ENCODE measurements at regions not wholly inside any gene's neighbourhood (a gene's known extent, or its start where the extent isn't known, plus 50 kb on each side); places are given as distances from the start of the nearest gene placed in this dataset.

GRCh38 chr14:39876916-39877315 is 444.7 kb upstream of the FBXO33 start:
- TF ChIP-seq, protein P1, sequence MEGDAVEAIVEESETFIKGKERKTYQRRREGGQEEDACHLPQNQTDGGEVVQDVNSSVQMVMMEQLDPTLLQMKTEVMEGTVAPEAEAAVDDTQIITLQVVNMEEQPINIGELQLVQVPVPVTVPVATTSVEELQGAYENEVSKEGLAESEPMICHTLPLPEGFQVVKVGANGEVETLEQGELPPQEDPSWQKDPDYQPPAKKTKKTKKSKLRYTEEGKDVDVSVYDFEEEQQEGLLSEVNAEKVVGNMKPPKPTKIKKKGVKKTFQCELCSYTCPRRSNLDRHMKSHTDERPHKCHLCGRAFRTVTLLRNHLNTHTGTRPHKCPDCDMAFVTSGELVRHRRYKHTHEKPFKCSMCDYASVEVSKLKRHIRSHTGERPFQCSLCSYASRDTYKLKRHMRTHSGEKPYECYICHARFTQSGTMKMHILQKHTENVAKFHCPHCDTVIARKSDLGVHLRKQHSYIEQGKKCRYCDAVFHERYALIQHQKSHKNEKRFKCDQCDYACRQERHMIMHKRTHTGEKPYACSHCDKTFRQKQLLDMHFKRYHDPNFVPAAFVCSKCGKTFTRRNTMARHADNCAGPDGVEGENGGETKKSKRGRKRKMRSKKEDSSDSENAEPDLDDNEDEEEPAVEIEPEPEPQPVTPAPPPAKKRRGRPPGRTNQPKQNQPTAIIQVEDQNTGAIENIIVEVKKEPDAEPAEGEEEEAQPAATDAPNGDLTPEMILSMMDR (IDR thresholded peaks at IDR 0.05 in 2 of 3, conservative IDR thresholded peaks at IDR 0.05 in 1 of 3; ENCODE audit: borderline replicate concordance in 1 of 3, insufficient read depth in 1 of 3, low read depth in 2 of 3, low read length in 2 of 3): no peak
- TF ChIP-seq POLR2A (IDR thresholded peaks at IDR 0.05; ENCODE audit: borderline replicate concordance, extremely low read depth, insufficient read depth, insufficient read length) (no peak), SRF (IDR thresholded peaks at IDR 0.05; ENCODE audit: low read depth) (no peak), POLR2AphosphoS5 (IDR thresholded peaks at IDR 0.05; ENCODE audit: low read depth, low read length) (no peak), JUND (IDR thresholded peaks at IDR 0.05) (no peak), EZH2 (IDR thresholded peaks at IDR 0.05) (no peak), ZFX (IDR thresholded peaks at IDR 0.05) (no peak), CEBPB (IDR thresholded peaks at IDR 0.05; ENCODE audit: low read depth) (no peak), RAD21 (IDR thresholded peaks at IDR 0.05; ENCODE audit: low read depth) (no peak), YY1 (IDR thresholded peaks at IDR 0.05; ENCODE audit: extremely low read depth, insufficient replicate concordance, low read depth, low read length) (no peak), MAX (IDR thresholded peaks at IDR 0.05) (no peak), EZH2phosphoT487 (IDR thresholded peaks at IDR 0.05; ENCODE audit: borderline replicate concordance) (no peak), SP1 (IDR thresholded peaks at IDR 0.05; ENCODE audit: low read depth) (no peak)
- TF ChIP-seq, protein P2, sequence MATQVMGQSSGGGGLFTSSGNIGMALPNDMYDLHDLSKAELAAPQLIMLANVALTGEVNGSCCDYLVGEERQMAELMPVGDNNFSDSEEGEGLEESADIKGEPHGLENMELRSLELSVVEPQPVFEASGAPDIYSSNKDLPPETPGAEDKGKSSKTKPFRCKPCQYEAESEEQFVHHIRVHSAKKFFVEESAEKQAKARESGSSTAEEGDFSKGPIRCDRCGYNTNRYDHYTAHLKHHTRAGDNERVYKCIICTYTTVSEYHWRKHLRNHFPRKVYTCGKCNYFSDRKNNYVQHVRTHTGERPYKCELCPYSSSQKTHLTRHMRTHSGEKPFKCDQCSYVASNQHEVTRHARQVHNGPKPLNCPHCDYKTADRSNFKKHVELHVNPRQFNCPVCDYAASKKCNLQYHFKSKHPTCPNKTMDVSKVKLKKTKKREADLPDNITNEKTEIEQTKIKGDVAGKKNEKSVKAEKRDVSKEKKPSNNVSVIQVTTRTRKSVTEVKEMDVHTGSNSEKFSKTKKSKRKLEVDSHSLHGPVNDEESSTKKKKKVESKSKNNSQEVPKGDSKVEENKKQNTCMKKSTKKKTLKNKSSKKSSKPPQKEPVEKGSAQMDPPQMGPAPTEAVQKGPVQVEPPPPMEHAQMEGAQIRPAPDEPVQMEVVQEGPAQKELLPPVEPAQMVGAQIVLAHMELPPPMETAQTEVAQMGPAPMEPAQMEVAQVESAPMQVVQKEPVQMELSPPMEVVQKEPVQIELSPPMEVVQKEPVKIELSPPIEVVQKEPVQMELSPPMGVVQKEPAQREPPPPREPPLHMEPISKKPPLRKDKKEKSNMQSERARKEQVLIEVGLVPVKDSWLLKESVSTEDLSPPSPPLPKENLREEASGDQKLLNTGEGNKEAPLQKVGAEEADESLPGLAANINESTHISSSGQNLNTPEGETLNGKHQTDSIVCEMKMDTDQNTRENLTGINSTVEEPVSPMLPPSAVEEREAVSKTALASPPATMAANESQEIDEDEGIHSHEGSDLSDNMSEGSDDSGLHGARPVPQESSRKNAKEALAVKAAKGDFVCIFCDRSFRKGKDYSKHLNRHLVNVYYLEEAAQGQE (IDR thresholded peaks at IDR 0.05; ENCODE audit: low read depth): no peak
